Gastroesophageal sphincter (tissue), 3 donors: ENCODE measurements at regions not wholly inside any gene's neighbourhood (a gene's known extent, or its start where the extent isn't known, plus 50 kb on each side); places are given as distances from the start of the nearest gene placed in this dataset.

Source experiments
- CTCF ChIP-seq, 4 experiments: fragments of 200-600 bp in 2 of 4; fragments of 450-650 bp in 2 of 4; sonication (generic) in 1 of 4; IDR thresholded peaks; one replicate each; pipeline ENCODE4 v1.5.1; 2017 to 2019; ENCODE audit warnings: antibody characterized with exemption in 4 of 4, mild to moderate bottlenecking in 2 of 4, moderate library complexity in 2 of 4
- EP300 ChIP-seq: sonication (generic); formaldehyde crosslinking; IDR thresholded peaks from one replicate; pipeline ENCODE4 v1.6.1; 2017; ENCODE audit warnings: antibody characterized with exemption, mild to moderate bottlenecking
- POLR2A ChIP-seq, 2 donors: fragments of 450-650 bp; IDR thresholded peaks; one replicate each; pipeline ENCODE4 v1.6.1; 2017; ENCODE audit warnings: antibody characterized with exemption in 2 of 2, mild to moderate bottlenecking in 2 of 2, moderate library complexity in 1 of 2
- POLR2AphosphoS5 ChIP-seq: sonication (generic); formaldehyde crosslinking; IDR thresholded peaks from one replicate; pipeline ENCODE4 v1.6.1; 2017; ENCODE audit warnings: antibody characterized with exemption

- no peak for TF ChIP-seq POLR2AphosphoS5
- TF ChIP-seq POLR2A (IDR thresholded peaks at IDR 0.05): no peak
- no peak for TF ChIP-seq CTCF (IDR thresholded peaks at IDR 0.05)
- TF ChIP-seq EP300: no peak
Observed at GRCh38 chr18:60050821-60051220, 151.0 kb downstream of the PMAIP1 start.
